Lower leg skin (tissue), 4 donors: ENCODE measurements at regions not wholly inside any gene's neighbourhood (a gene's known extent, or its start where the extent isn't known, plus 50 kb on each side); places are given as distances from the start of the nearest gene placed in this dataset.

Experiments used
- DNase-seq, 2 donors: peaks; one replicate each; pipeline ENCODE4 v3.0.0-alpha.2; 2019; ENCODE audit warnings: low spot score in 2 of 2
- H3K4me3 ChIP-seq: fragments of 200-600 bp; sonication (generic); 2 replicates; pipeline ENCODE4 v1.5.1; 2017; ENCODE audit warnings: mild to moderate bottlenecking, low read depth; ENCODE audit not compliant: poor library complexity, severe bottlenecking
- POLR2A ChIP-seq, 2 donors: fragments of 450-650 bp; IDR thresholded peaks; one replicate each; pipeline ENCODE4 v1.6.1; 2016 to 2017; ENCODE audit warnings: antibody characterized with exemption in 2 of 2, mild to moderate bottlenecking in 1 of 2, moderate library complexity in 1 of 2
- WGBS, 2 donors: methylation state at CpG; one replicate each; pipeline ENCODE4 v1.1.5; 2018; 5-methylcytosine and 5-hydroxymethylcytosine counted together
- intact Hi-C: fragments of 100-400 bp; cut with DNase I; formaldehyde crosslinking; loops from one replicate; pipeline ENCODE4 v1.15.0; 2023; ENCODE audit warnings: low total_unique reads
- TF ChIP-seq, protein P1 (sequence below), 3 donors: fragments of 450-650 bp; IDR thresholded peaks; one replicate each; pipeline ENCODE4 v1.5.1; 2016; ENCODE audit warnings: antibody characterized with exemption in 3 of 3, mild to moderate bottlenecking in 3 of 3, moderate library complexity in 2 of 3

DNA sequence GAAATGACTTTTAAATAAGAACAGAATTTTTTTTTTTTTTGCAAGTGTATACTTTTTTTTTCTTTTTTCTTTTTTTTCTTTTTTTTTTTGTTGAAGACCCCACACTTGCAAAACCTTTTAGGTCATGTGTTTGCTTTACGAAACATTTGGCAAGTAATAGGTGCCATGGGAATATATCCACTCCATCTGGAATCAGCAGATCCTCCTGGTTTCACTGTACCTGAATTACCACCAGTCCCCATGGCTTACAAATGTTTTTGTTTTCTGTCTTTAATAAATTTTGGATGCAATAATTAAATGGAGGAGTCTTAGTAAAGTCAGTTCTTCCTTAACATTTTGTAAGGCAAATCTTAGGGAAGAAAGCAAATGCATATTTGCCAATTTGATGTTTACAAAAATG lies 559.7 kb upstream of the ZEB2 start:
- intact Hi-C loops = no loop called here
- no peak for DNase-seq
- H3K4me3 ChIP-seq = no peak overlapping the region
- 55 to 84% methylated on average over 1 of the region's 1 CpG for WGBS, 2 donors
- TF ChIP-seq, protein P1, sequence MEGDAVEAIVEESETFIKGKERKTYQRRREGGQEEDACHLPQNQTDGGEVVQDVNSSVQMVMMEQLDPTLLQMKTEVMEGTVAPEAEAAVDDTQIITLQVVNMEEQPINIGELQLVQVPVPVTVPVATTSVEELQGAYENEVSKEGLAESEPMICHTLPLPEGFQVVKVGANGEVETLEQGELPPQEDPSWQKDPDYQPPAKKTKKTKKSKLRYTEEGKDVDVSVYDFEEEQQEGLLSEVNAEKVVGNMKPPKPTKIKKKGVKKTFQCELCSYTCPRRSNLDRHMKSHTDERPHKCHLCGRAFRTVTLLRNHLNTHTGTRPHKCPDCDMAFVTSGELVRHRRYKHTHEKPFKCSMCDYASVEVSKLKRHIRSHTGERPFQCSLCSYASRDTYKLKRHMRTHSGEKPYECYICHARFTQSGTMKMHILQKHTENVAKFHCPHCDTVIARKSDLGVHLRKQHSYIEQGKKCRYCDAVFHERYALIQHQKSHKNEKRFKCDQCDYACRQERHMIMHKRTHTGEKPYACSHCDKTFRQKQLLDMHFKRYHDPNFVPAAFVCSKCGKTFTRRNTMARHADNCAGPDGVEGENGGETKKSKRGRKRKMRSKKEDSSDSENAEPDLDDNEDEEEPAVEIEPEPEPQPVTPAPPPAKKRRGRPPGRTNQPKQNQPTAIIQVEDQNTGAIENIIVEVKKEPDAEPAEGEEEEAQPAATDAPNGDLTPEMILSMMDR (IDR thresholded peaks at IDR 0.05) = no peak
- no peak for TF ChIP-seq POLR2A (IDR thresholded peaks at IDR 0.05)

DNA sequence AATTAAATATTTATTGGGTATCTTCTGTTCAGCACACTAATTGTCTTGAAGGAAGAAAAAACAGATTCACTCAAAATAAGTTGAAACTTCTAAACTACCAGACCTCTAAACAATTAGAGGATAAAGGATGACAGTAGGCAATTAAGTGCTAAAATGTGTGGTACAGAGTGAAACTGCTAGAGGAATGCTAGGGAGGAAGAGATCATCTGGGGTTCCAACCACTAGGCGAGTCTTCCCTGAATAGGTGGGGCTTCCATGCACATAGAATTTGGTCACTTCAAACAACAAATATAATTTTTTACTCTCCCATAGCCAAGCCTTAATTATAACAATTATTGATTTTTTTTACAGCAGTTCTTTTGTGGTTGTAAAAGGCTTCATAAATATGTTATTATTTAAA lies 559.0 kb upstream of the ZEB2 start:
- WGBS, 2 donors = 74 to 75% methylated on average over 1 of the region's 1 CpG
- no peak for TF ChIP-seq POLR2A (IDR thresholded peaks at IDR 0.05)
- TF ChIP-seq, protein P1 (IDR thresholded peaks at IDR 0.05) = no peak
- no peak for DNase-seq
- intact Hi-C loops = no loop called here
- no peak overlapping the region for H3K4me3 ChIP-seq

DNA sequence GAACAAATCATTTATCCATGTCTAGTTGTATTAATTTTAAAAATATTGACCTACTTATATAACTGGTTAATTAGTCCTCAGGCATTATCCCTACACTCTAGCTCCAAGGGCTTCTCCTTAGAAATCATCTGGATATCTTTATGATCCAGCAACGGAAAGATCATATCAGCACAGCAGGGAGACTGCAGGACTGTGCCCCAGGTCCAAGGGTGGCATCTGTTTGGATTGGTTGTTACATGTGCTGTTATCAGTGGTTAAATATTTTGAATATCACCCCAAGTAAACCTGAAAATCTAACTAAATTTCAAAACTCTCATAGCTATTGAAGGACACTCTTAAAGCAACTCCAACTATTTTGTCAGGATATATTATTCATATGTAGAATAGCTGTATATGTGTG lies 556.2 kb upstream of the ZEB2 start:
- 48% methylated on average over 1 of the region's 1 CpG for WGBS, 2 donors
- intact Hi-C loops = no loop called here
- H3K4me3 ChIP-seq = no peak overlapping the region
- TF ChIP-seq POLR2A (IDR thresholded peaks at IDR 0.05) = no peak
- TF ChIP-seq, protein P1 (IDR thresholded peaks at IDR 0.05) = no peak
- DNase-seq = no peak

DNA sequence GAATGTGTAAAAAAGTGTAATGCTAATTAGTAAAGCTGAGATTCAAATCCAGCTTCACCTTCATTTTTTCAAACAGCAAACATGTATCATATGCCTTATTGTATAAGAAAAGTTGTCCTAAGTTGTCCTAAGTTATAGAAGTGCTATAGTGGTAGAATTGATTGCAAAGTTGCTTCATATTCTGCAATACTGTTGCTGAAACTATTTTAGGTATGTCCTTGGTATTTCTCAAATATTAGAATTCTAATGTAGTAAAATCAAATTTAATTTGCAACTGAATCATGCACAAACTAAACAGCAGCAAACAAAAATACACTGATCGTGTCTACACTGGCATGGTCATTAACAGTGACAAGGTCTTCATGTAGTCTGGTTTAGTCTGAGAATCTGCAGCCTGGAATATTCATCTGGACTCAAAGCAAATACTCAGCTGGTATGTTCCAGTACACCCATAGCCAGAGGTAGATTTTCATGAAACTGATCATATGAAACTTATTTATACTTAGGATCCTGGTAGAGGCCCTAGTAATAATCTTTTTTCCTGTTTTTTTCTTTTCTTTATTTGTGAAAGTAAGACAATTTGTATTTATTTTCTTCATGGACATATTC lies 555.6 kb upstream of the ZEB2 start:
- H3K4me3 ChIP-seq = no peak overlapping the region
- WGBS, 2 donors = 66 to 70% methylated on average over 1 of the region's 1 CpG
- intact Hi-C loops = no loop called here
- no peak for TF ChIP-seq POLR2A (IDR thresholded peaks at IDR 0.05)
- TF ChIP-seq, protein P1 (IDR thresholded peaks at IDR 0.05) = no peak
- no peak for DNase-seq

DNA sequence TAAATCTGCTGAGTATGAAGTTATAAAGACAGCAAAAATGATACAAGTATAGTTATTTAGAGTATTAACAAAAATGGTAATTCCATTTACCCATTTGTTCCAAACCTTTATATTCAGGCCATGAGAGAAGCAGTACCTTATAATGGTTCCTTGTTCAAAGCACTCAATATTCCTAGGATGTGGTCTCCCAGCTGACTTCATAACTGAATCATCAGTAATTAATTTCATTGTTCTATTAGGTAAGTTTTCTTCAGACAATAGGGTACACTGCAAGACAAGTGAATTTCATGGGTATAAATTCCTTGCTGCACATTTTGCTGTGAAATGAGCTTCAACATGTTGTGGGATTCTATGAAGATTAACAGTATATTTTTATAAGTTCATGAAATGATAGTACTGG lies 550.8 kb upstream of the ZEB2 start:
- no peak for TF ChIP-seq POLR2A (IDR thresholded peaks at IDR 0.05)
- TF ChIP-seq, protein P1 (IDR thresholded peaks at IDR 0.05) = no peak
- intact Hi-C loops = no loop called here
- no peak for DNase-seq
- H3K4me3 ChIP-seq = no peak overlapping the region

DNA sequence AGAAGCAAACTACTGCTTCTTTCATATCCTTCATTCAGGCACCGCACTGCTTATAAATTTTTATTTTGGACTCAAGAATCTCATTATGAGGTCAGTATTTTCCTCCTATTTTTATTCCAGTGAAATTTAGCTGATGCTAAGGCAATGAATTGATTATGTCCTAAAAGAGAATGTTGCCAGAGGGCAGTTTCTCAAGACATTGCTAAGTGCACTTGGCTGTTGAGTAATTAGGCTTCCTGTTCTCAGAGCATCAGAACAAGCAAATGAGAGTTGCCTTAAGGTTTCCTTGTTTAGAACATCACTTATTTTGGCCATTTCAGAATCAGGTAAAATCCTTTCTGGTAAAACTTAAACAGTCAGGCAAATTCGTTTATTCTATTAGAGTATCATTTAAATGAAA lies 548.6 kb upstream of the ZEB2 start:
- H3K4me3 ChIP-seq = no peak overlapping the region
- intact Hi-C loops = no loop called here
- no peak for DNase-seq
- 69 to 74% methylated on average over 2 of the region's 2 CpGs for WGBS, 2 donors
- TF ChIP-seq POLR2A (IDR thresholded peaks at IDR 0.05) = no peak
- TF ChIP-seq, protein P1 (IDR thresholded peaks at IDR 0.05) = no peak
